Dermis microvascular lymphatic vessel endothelial cell (primary cell): ENCODE measurements at regions not wholly inside any gene's neighbourhood (a gene's known extent, or its start where the extent isn't known, plus 50 kb on each side); places are given as distances from the start of the nearest gene placed in this dataset.
A peak's percentile ranks its signal among the peaks of the same experiment; 100 is the strongest.

Experiments used
- DNase-seq, 2 donors: peaks; one replicate each; pipeline versions ENCODE4 v3.0.0 to v3.0.0-alpha.2; 2010; ENCODE audit warnings: low read depth in 2 of 2

DNA sequence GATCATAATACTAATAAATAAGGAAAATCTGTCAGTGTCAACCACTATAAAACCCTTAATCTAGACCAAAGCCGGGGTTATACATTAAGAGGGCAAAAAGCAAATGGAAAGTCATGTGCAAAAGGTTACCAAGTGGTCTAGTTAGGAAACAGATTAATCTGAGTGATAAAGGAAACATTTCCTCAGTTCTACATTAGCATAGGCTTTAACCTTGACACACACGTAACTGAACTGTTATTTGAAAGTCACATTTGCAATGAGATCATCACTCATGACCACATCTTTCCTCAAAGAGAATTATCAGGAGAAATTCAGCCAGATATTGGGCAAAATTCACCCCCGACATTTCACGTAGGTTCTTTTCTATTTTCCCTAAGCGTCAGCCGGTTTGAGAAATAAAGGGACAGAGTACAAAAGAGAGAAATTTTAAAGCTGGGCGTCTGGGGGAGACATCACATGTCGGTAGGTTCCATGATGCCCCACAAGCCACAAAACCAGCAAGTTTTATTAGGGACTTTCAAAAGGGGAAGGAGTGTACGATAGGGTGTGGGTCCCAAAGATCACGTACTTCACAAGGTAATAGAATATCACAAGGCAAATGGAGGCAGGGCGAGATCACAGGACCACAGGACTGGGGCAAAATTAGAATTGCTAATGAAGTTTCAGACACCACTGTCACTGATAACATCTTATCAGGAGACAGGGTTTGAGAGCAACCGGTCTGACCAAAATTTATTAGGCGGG, 76.8 kb upstream of the DST start:
- peak; percentile 80 to 92 for DNase-seq

DNA sequence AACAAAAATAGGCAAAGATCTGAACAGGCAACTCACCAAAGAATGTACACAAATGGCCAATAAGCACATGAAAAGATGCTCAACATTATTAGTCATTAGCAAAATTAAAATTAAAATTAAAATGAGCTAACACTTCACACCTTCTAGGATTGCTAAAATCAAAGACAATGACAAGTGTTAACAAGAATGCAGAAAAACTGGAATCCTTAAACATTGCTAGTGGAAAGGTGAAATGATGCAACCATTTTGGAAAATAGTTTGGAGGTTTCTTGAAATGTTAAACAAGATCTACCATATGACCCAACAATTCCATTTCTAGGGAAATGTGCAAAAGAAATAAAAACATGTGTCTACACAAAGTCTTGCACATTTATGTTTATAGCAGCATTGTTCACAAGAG, 75.5 kb upstream of the DST start:
- DNase-seq: no peak

DNA sequence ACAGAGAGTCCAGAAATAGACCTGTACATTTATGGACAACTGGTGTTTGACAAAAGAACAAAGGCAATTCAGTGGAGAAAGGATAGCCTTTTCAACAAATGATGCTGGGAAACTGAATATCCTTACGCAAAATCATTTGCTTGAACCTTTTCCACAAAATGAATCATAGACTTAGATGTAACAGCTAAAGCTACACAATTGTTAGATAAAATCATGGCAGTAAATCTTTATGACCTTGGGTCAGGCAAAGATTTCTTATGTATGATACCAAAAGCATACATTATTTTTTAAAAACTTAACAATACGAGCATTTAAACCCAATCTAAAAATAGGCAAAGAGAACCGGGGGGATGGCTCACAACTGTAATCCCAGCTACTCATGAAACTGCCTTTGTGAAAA, 73.5 kb upstream of the DST start:
- no peak for DNase-seq

DNA sequence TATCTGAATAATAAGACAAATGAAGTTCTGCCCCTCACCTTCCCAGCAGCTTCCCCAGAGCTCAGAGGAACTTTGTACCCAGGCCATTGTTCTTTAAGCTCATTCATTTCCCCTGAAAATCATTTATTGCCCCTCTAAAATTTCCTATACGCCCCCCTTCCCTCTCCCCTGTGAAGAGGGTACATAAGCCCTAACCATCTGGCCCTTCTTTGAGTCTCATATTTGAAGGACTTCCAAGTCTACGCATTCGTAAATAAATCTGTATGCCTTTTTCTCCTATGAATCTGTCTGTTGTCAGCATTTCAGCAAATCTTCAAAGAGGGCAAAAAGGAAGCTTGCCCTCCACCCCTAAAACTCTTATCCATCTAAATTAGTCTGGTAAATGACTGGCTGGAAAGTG, 73.1 kb upstream of the DST start:
- no peak for DNase-seq

GRCh38 chr6:56714982-56715456, 72.3 kb upstream of the DST start:
- peak; percentile 83 to 96 for DNase-seq

DNA sequence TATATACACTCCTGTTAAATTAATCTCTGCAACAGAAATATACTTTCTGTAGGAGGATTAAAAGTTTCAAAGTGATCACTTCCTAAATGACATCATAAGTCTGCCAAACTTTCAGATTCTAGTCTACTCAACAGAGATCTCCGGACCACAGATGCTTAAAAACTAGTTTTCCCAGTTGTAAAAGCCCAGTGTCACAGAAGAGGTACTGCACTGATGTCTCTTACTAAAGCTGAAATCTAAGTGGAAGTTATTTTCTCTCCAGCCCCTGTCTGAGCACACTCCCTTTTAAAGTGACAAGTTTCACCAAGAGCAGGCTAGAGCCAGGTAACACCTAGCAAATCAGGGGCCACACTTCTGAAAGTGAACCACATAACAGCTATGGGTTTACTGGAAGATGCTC, 71.6 kb upstream of the DST start:
- no peak for DNase-seq

- DNase-seq: peak in 1 of 2 donors; percentile 84
Measured at GRCh38 chr6:56713254-56713672, 70.6 kb upstream of the DST start.

DNA sequence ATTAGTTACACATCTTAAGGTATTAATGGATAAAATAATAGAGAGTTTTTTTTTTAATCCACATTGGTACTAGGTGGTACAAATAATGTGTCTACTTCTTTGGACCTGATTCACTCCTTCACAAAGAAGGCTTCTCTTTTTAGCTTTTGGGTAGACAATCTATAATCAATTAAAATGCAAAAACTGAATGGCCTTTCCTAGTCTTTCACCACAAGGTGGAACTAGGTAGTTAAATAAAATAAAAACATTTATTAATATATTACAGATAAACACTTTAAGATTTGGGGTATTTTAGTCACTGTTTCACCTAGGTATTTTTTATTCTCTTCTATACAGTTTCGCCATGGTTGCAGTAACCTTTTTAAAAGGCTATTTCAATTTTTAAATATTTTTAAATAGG, 68.3 kb upstream of the DST start:
- DNase-seq: no peak

- DNase-seq: no peak
Measured at GRCh38 chr6:56709650-56710049, 67.0 kb upstream of the DST start.

DNA sequence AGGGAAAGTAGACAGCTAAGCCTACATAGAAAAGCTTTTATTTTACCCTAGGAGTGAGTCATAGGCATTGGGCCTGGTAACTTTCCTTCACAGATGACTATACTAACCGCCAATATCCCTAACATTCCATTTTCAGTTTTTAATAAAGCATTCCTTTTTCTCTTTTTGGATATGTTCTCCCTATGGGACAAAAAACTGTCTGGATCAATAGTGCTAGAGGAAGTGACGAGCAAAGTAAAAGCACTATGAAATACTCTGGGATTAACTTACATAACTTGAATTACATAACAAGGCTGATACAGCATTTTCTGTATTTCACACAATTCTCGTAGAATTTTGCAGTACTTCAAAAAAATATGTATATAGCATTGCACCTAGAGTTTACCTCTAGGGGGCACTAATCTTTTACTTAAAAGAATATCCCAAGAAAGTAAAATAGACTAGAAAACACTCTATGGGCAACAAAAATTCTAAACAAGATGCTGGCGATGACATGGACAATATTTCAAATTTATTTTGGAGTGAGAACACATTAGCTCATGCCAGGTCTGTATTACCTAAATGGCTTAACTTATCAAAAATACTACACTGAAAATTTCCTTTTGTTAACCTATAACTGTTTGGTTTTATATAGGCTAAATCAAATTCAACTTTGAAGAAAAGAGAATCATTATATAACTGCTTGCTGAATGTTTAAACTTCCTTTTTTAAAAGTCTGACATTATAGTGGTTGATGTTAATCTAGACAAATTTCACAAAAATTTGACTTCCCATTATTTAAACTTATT, 66.3 kb upstream of the DST start:
- peak; percentile 63 to 71 for DNase-seq

DNA sequence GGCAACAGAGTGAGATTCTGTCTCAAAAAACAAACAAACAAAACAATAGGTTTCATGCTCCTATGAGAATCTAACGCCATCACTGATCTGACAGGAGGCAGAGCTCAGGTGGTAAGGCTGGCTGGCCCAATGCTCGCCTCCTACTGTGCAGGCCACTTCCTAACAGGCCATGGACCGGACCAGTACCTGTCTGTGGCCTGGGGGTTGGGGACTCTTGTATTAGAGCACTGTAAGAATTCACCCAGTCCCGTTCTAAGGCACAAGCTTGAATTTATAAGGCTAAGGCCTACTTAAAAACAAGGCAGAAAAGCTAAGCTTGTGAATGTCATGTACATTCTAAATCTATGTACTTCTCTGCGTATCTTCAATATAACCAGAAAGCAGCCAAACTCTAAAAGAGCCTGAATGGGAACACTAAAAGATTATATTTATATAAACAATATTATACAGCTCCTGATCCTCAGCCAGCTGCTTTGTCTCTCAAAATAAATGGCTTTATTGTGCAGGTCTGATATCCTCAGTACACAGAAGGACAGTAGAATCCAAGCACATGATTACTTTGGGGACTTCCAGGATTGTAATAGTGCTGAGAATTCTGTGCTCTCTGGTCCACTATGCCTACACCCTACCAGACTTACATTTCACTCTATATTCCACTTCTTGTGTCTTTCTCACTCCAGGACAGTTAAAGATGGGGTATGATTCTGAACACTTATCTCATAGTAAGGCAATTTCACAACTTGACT, 64.5 kb upstream of the DST start:
- DNase-seq: no peak

GRCh38 chr6:56699066-56699654, 56.5 kb upstream of the DST start:
- DNase-seq: peak in 1 of 2 donors; percentile 56

DNA sequence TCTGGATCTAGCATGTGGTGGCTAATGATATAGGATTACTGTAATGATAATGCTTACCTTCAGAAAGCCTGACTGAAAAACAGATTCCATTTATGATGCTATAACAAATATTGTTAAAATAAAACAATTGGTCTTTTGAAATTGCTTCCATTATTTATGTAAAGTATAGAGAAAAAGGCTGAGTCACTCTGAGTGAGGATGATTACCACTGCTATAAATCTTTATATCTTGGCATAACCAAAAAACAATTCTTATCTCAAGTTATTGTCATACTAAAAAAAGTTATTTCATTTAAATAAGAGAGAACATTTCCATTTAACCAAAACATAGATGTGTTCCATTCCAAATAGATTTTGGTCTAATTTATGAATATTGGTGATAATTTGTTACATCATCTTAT, 53.0 kb upstream of the DST start:
- no peak for DNase-seq

- DNase-seq: no peak
Measured at GRCh38 chr6:56694002-56694401, 51.3 kb upstream of the DST start.

GRCh38 chr6:56693246-56693607, 50.5 kb upstream of the DST start:
- peak in 1 of 2 donors; percentile 59 for DNase-seq

DNA sequence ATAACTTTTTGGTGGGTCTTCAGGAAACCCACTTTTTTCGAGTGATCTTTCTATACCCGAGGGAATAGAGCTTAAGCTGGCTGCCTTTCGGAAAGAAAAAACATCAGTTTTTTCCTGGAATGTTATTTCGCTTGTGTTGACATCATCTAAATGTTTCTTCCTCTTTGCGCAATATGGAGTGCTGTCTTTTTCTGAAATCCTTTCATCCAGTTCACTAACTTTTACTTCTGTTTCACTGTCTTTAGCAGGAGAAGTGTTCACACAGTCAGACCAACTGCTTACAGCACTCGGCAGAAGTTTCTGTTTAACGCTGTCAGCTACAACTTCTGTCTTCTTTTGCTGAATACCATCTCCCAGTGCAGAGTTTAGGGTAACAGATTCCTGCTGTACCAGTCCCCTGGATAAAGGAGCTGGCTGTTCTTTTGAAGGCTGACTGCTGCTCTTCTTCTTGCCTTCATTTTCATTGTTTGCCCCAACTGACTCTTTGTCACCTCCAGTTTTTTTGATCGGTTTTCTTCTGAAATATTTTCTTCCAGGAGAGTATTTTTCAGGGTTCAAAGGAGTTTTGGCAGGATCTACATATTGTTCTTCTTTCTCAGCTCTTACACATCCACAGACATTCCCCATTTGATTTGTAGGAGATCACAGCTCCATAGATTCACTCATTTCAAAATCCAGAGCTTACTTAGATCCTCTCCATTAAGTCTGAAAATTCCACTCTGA, 50.0 kb upstream of the DST start:
- no peak for DNase-seq
